GM12865 (cell line): ENCODE measurements at regions not wholly inside any gene's neighbourhood (a gene's known extent, or its start where the extent isn't known, plus 50 kb on each side); places are given as distances from the start of the nearest gene placed in this dataset.
"Not testable (repeated sequence)": the region's sequence is repeated elsewhere in the genome, so short reads cannot be mapped to it uniquely, and the experiment has no call there.

Experiments
- DNase-seq: peaks from one replicate; pipeline ENCODE4 v3.0.0; 2010; ENCODE audit warnings: low read depth
- H3K4me3 ChIP-seq: 2 replicates; pipeline ENCODE4 v1.5.1; 2011; ENCODE audit warnings: mild to moderate bottlenecking, low read depth, low read length, control low read depth
- TF ChIP-seq, protein P1 (sequence below): IDR thresholded peaks from 2 replicates; pipeline ENCODE4 v1.5.1; 2011; ENCODE audit warnings: low read length, control low read depth, low read depth, inconsistent platforms; ENCODE audit not compliant: insufficient read depth; ENCODE audit errors: missing control alignments

DNA sequence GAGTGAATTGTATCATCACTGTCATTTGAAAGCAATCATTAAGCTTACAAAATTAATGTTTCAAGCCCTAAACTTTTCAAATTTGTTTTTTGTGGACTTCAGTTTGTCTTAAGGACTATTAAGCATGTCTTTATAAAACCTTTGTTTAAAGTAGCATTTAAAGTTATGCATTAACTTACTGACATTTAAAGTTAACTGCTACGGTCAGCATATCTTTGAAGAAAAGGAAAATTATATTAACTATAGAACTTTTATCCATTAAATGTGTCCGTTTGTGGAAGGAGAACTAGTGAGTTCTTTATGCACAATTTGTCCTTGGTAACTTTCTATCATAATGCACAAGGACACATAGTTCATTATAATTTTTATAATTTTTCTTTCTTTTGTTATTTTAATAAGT, 103.4 kb downstream of the FANCF start:
- no peak for DNase-seq
- H3K4me3 ChIP-seq, result no peak overlapping the region
- TF ChIP-seq, protein P1, sequence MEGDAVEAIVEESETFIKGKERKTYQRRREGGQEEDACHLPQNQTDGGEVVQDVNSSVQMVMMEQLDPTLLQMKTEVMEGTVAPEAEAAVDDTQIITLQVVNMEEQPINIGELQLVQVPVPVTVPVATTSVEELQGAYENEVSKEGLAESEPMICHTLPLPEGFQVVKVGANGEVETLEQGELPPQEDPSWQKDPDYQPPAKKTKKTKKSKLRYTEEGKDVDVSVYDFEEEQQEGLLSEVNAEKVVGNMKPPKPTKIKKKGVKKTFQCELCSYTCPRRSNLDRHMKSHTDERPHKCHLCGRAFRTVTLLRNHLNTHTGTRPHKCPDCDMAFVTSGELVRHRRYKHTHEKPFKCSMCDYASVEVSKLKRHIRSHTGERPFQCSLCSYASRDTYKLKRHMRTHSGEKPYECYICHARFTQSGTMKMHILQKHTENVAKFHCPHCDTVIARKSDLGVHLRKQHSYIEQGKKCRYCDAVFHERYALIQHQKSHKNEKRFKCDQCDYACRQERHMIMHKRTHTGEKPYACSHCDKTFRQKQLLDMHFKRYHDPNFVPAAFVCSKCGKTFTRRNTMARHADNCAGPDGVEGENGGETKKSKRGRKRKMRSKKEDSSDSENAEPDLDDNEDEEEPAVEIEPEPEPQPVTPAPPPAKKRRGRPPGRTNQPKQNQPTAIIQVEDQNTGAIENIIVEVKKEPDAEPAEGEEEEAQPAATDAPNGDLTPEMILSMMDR, result no peak

DNA sequence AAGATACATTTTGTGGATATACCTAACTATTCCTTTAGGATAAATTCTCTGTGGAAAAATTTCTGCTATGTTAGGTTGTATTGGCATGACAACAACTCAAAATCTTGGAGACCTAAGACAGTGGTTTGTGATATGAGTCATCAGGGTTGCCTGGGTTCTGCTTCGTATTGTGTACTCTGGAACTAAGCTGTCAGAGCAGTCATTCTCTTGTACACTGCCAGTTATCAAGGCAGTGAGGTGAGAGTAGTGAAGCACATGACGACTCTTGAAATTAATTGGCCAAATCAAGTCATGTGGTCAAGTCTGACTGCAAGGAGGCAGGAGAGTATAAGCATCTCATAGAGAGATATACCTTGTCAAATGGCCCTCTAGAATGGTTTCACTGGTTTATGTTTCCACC, 104.4 kb downstream of the FANCF start:
- TF ChIP-seq, protein P1, result no peak
- peak; percentile 6 for DNase-seq
- H3K4me3 ChIP-seq, result no peak overlapping the region

DNA sequence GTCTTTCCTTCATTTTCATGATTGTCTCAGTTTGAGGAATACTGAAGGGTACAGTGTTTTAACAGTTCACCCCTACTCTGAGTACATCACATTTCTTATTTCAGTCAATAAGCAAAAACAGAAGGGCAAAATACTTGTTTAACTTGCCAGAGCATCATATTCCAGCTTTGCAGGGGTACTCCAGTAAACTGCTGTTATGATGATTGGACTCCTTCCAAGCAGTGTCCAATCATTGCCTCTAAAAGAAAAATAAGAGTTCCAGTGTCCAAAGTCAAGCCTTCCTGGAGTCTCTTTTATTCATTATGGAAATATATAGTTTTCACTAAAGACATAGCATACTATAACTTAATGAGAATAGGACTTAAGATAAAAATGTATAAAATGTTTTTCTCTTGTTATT, 105.1 kb downstream of the FANCF start:
- TF ChIP-seq, protein P1, result no peak
- no peak for DNase-seq
- no peak overlapping the region for H3K4me3 ChIP-seq

DNA sequence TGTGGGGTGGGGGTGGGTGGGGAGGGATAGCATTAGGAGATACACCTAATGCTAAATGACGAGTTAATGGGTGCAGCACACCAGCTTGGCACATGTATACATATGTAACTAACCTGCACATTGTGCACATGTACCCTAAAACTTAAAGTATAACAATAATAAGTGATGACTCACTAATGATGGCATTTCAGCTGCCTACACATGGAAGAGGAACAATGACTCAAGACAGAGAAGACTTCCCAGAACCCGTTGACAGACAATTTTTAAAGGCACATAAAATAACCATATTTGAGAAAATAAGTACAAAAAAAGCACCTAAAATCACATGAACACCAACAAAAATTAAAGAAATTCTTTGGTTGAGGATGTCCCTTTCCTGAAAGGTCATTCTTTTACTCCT, 107.3 kb downstream of the FANCF start:
- DNase-seq, H3K4me3 ChIP-seq: not testable (repeated sequence)

DNA sequence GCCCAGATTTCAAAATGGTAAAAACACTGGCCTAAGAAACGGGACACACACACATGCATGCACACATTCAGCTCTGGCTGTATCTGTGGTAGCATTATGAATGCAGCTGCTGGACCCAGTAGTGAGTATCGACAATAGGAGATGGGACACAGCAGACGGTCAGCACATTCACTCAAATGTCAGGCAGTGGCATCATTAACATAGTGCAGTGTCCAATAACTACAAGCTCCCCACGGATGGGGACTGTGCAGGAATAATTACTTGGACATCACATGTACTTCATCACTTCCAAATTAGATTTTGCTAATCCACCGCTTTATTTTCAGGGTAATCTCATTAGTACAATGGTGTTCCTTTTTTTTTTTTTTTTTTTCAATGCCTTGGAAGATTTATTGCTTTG, 109.5 kb downstream of the FANCF start:
- DNase-seq, result no peak
- TF ChIP-seq, protein P1, result no peak
- no peak overlapping the region for H3K4me3 ChIP-seq

DNA sequence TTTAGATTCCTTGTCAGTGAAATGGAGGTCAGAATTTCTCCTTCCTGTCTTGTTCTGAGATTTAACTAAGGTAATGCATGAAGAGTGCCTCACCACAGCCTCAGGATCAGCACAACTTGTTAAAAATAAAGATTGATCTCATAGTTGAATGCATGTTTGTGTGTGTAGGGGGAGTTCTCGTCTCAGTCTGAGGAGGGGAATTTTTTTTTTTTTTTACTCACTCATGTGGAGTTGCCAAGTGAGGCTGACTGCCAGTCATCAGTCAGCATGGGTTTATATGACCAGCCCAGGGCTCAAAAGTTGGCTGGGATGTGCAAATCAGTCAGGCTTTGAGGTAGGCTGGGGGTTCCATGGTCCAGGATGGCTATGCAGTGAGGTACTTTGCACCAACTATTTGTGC, 113.2 kb downstream of the FANCF start:
- no peak for DNase-seq
- no peak overlapping the region for H3K4me3 ChIP-seq
- TF ChIP-seq, protein P1, result no peak

DNA sequence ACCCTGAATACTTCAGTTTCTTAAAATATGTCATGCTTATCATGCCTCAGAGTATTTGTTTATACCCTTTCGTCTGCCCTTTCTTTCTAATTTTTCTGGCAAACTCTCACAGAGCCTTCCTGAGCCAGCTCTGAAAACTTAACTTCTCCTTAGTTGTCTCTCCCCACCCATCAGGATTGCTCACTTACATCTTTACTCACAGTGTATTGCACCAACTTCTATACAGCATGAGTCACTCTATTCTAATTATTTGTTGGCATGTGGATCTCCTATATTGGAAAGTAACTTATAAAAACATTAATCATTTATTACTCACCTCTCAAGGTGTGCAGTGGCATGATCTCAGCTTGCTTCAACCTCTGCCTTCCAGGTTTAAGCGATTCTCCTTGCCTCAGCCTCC, 114.9 kb downstream of the FANCF start:
- no peak for DNase-seq
- TF ChIP-seq, protein P1, result no peak

DNA sequence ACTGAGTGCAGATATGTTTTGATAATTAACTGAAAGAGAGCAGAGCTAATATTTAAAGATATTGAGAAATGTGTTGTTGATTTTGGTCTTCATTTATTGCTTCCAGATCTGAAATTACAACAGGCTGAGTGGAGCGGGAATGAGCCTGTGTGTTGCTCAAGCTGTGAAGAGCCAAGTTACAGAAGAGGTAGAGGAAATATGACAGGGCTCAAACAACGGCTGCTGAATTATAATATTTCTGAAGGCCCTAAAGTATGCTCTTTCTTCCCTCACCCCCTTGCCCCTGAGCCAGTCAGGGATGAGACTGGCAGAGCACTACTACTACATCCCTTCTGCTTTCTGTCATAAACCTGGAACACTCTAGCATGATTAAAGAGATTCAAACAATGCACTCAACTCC, 115.6 kb downstream of the FANCF start:
- no peak overlapping the region for H3K4me3 ChIP-seq
- no peak for DNase-seq
- TF ChIP-seq, protein P1, result no peak

More for the DNA sequence above, 114.9 kb downstream of the FANCF start:
- H3K4me3 ChIP-seq, result no peak overlapping the region
